Testis (tissue), 2 donors: ENCODE measurements at regions not wholly inside any gene's neighbourhood (a gene's known extent, or its start where the extent isn't known, plus 50 kb on each side); places are given as distances from the start of the nearest gene placed in this dataset.

Experiments
- DNase-seq: peaks from one replicate; pipeline ENCODE4 v3.0.0-alpha.2; 2019
- H3K27ac ChIP-seq, 2 donors: fragments of 200-600 bp; sonication (generic); one replicate each; pipeline ENCODE4 v1.5.1; 2019
- H3K27me3 ChIP-seq: fragments of 200-600 bp; sonication (generic); one replicate; pipeline ENCODE4 v1.5.1; 2019
- H3K36me3 ChIP-seq: fragments of 200-600 bp; sonication (generic); one replicate; pipeline ENCODE4 v1.5.1; 2017; ENCODE audit warnings: low read depth; ENCODE audit errors: missing control alignments
- H3K4me1 ChIP-seq: fragments of 200-600 bp; sonication (generic); one replicate; pipeline ENCODE4 v1.5.1; 2019
- H3K4me3 ChIP-seq, 2 donors: fragments of 200-600 bp; sonication (generic); one replicate each; pipeline ENCODE4 v1.5.1; 2017 to 2019
- H3K9me3 ChIP-seq: fragments of 200-600 bp; sonication (generic); one replicate; pipeline ENCODE4 v1.5.1; 2017
- CTCF ChIP-seq, 3 experiments: fragments of 450-650 bp in 2 of 3; fragments of 200-600 bp in 1 of 3; sonication (generic) in 1 of 3; IDR thresholded peaks; one replicate each; pipeline ENCODE4 v1.5.1; 2016 to 2019; ENCODE audit warnings: antibody characterized with exemption in 3 of 3, mild to moderate bottlenecking in 2 of 3, moderate library complexity in 1 of 3
- POLR2A ChIP-seq: fragments of 450-650 bp; IDR thresholded peaks from one replicate; pipeline ENCODE4 v1.6.1; 2017; ENCODE audit warnings: antibody characterized with exemption, mild to moderate bottlenecking, moderate library complexity
- WGBS, 2 donors: methylation state at CpG; one replicate each; pipeline ENCODE4 v1.1.5; 2018; 5-methylcytosine and 5-hydroxymethylcytosine counted together
- intact Hi-C: fragments of 100-400 bp; cut with DNase I; formaldehyde crosslinking; loops from one replicate; pipeline ENCODE4 v1.15.1; 2023; ENCODE audit warnings: low total_unique reads

- no peaks in the 10 kb centered on the region for H3K36me3 ChIP-seq
- DNase-seq: no peak
- TF ChIP-seq POLR2A (no peak), CTCF (IDR thresholded peaks at IDR 0.05) (no peak)
- H3K27ac ChIP-seq: no peak overlapping the region
- H3K4me1 ChIP-seq: no peaks in the 10 kb centered on the region
- intact Hi-C loops: no loop called here
- WGBS, 2 donors: 87 to 88% methylated on average over 3 of the region's 3 CpGs
- no peak overlapping the region for H3K4me3 ChIP-seq
- no peaks in the 10 kb centered on the region for H3K27me3 ChIP-seq
- no peaks in the 10 kb centered on the region for H3K9me3 ChIP-seq
Measured at GRCh38 chr7:96910486-96910885, 94.9 kb upstream of the DLX6 start.

GRCh38 chr7:96915029-96915428 lies 90.3 kb upstream of the DLX6 start:
- TF ChIP-seq CTCF (IDR thresholded peaks at IDR 0.05) (no peak), POLR2A (no peak)
- Histone ChIP-seq H3K4me3 (no peak overlapping the region), H3K36me3 (no peaks in the 10 kb centered on the region), H3K27ac (no peak overlapping the region), H3K27me3 (no peaks in the 10 kb centered on the region), H3K4me1 (no peaks in the 10 kb centered on the region), H3K9me3 (no peaks in the 10 kb centered on the region)
- 32 to 46% methylated on average over 1 of the region's 1 CpG for WGBS, 2 donors
- intact Hi-C loops: no loop called here
- DNase-seq: no peak

- TF ChIP-seq CTCF (IDR thresholded peaks at IDR 0.05) (no peak), POLR2A (no peak)
- Histone ChIP-seq H3K36me3 (no peaks in the 10 kb centered on the region), H3K4me3 (no peak overlapping the region), H3K27ac (no peak overlapping the region), H3K9me3 (no peaks in the 10 kb centered on the region), H3K27me3 (no peaks in the 10 kb centered on the region), H3K4me1 (no peaks in the 10 kb centered on the region)
- no peak for DNase-seq
- intact Hi-C loops: no loop called here
Measured at GRCh38 chr7:96920064-96920463, 85.3 kb upstream of the DLX6 start.

- 96 to 100% methylated on average over 1 of the region's 1 CpG for WGBS, 2 donors
- intact Hi-C loops: no loop called here
Measured at GRCh38 chr7:96920713-96921112, 84.6 kb upstream of the DLX6 start.

More at GRCh38 chr7:96920713-96921112, 84.6 kb upstream of the DLX6 start:
- TF ChIP-seq CTCF (IDR thresholded peaks at IDR 0.05): no peak
- no peak for TF ChIP-seq POLR2A
- no peak for DNase-seq
- Histone ChIP-seq H3K27me3 (no peaks in the 10 kb centered on the region), H3K36me3 (no peaks in the 10 kb centered on the region), H3K9me3 (no peaks in the 10 kb centered on the region), H3K27ac (no peak overlapping the region), H3K4me1 (no peaks in the 10 kb centered on the region), H3K4me3 (no peak overlapping the region)
